Activated CD4-positive, alpha-beta memory T cell treated with anti-CD3 and anti-CD28 coated beads for 36 hours (primary cell): ENCODE measurements at regions not wholly inside any gene's neighbourhood (a gene's known extent, or its start where the extent isn't known, plus 50 kb on each side); places are given as distances from the start of the nearest gene placed in this dataset.
"Not testable (repeated sequence)": the region's sequence is repeated elsewhere in the genome, so short reads cannot be mapped to it uniquely, and the experiment has no call there.

Source experiments
- CTCF ChIA-PET: fragments of 350-600 bp; sonication (Branson Sonifier 250); formaldehyde crosslinking; loops from one replicate; lab custom pipeline; 2021; ENCODE audit warnings: antibody characterized with exemption, inconsistent platforms; lab: Charles Lee
- POLR2A ChIA-PET: fragments of 350-600 bp; sonication (Branson Sonifier 250); formaldehyde crosslinking; loops from one replicate; lab custom pipeline; 2021; ENCODE audit warnings: antibody characterized with exemption; lab: Charles Lee
- DNase-seq: peaks from one replicate; pipeline ENCODE4 v3.0.0-alpha.2; 2020
- H3K27ac Mint-ChIP-seq: one replicate; pipeline ENCODE4 v1.8.0; 2021; ENCODE audit warnings: mixed read lengths
- H3K27me3 Mint-ChIP-seq: one replicate; pipeline ENCODE4 v1.8.0; 2021; ENCODE audit warnings: mixed read lengths
- H3K36me3 Mint-ChIP-seq: one replicate; pipeline ENCODE4 v1.8.0; 2021; ENCODE audit warnings: mixed read lengths
- H3K4me1 Mint-ChIP-seq: one replicate; pipeline ENCODE4 v1.8.0; 2021; ENCODE audit warnings: low read depth, mixed read lengths
- H3K4me3 Mint-ChIP-seq: one replicate; pipeline ENCODE4 v1.8.0; 2021; ENCODE audit warnings: mild to moderate bottlenecking, mixed read lengths
- H3K9me3 Mint-ChIP-seq: one replicate; pipeline ENCODE4 v1.8.0; 2021; ENCODE audit warnings: mixed read lengths
- intact Hi-C: fragments of 100-400 bp; cut with micrococcal nuclease; formaldehyde crosslinking; loops from one replicate; pipeline ENCODE4 v1.15.1; 2023

DNA sequence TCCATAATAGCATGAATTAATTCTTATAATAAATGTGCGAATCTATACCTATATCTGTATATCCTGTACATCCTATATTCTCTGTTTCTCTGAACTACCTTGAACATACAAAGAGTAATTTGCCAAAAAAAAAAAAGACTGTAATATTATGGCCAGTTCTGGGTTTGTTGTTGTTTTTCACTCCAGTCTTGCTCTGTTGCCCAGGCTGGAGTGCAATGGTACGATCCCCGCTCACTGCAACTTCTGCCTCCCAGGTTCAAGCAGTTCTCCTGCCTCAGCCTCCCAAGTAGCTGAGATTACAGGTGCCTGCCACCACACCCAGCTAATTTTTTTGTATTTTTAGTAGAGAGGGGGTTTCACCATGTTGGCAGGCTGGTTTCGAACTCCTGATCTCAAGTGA is 876.9 kb upstream of the POT1 start:
- H3K9me3 Mint-ChIP-seq = peaks cover 15% of the 10 kb centered on the region
- CTCF ChIA-PET, H3K36me3 Mint-ChIP-seq, POLR2A ChIA-PET, H3K27me3 Mint-ChIP-seq, H3K4me3 Mint-ChIP-seq, H3K4me1 Mint-ChIP-seq, H3K27ac Mint-ChIP-seq, DNase-seq, intact Hi-C loops: not testable (repeated sequence)

GRCh38 chr7:125804273-125804672 is 874.6 kb upstream of the POT1 start:
- no peak overlapping the region for H3K27ac Mint-ChIP-seq
- no peaks in the 10 kb centered on the region for H3K27me3 Mint-ChIP-seq
- ChIA-PET CTCF (no interaction called here), POLR2A (no interaction called here)
- H3K4me3 Mint-ChIP-seq = no peak overlapping the region
- DNase-seq = no peak
- H3K4me1 Mint-ChIP-seq = no peaks in the 10 kb centered on the region
- H3K9me3 Mint-ChIP-seq = peaks cover 23% of the 10 kb centered on the region
- intact Hi-C loops = no loop called here
- no peaks in the 10 kb centered on the region for H3K36me3 Mint-ChIP-seq

DNA sequence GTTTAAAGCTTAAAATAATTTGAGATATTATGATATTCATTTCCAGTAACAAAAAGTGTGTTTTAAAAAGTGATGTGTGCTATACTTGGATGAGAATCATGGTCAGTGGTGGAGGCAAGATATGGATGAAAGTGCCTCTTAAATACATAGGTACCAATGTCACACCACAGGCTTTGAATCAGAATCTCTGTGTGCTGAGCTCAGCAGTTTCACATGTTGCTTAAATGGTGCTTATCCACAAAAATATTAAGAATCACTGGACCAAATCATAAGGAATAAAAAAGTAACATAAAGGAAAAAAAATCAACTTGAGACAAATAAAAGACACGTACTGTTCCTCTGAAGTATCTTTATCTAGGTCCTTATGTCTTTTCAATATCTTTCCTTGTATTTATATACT is 850.5 kb upstream of the POT1 start:
- H3K36me3 Mint-ChIP-seq = no peaks in the 10 kb centered on the region
- no peak overlapping the region for H3K27ac Mint-ChIP-seq
- peaks cover 8% of the 10 kb centered on the region for H3K9me3 Mint-ChIP-seq
- intact Hi-C loops = no loop called here
- POLR2A ChIA-PET = no interaction called here
- DNase-seq = no peak
- CTCF ChIA-PET = no interaction called here
- H3K4me3 Mint-ChIP-seq = no peak overlapping the region
- no peaks in the 10 kb centered on the region for H3K4me1 Mint-ChIP-seq
- no peaks in the 10 kb centered on the region for H3K27me3 Mint-ChIP-seq

GRCh38 chr7:125775317-125775716 is 845.7 kb upstream of the POT1 start:
- POLR2A ChIA-PET = no interaction called here

GRCh38 chr7:125773113-125773785 is 843.6 kb upstream of the POT1 start:
- ChIA-PET CTCF (no interaction called here), POLR2A (no interaction called here)
- H3K4me3 Mint-ChIP-seq = no peak overlapping the region
- H3K27me3 Mint-ChIP-seq = no peaks in the 10 kb centered on the region
- peaks cover 4% of the 10 kb centered on the region for H3K9me3 Mint-ChIP-seq
- H3K4me1 Mint-ChIP-seq = no peaks in the 10 kb centered on the region
- intact Hi-C loops = no loop called here
- DNase-seq = no peak
- H3K27ac Mint-ChIP-seq = no peak overlapping the region
- H3K36me3 Mint-ChIP-seq = no peaks in the 10 kb centered on the region

More at GRCh38 chr7:125775317-125775716, 845.7 kb upstream of the POT1 start:
- no peaks in the 10 kb centered on the region for H3K4me1 Mint-ChIP-seq
- H3K27me3 Mint-ChIP-seq = no peaks in the 10 kb centered on the region
- no peaks in the 10 kb centered on the region for H3K36me3 Mint-ChIP-seq
- no peak for DNase-seq
- H3K9me3 Mint-ChIP-seq = peaks cover 5% of the 10 kb centered on the region
- CTCF ChIA-PET = no interaction called here
- intact Hi-C loops = no loop called here
- no peak overlapping the region for H3K27ac Mint-ChIP-seq
- H3K4me3 Mint-ChIP-seq = no peak overlapping the region

GRCh38 chr7:125747966-125748365 is 818.3 kb upstream of the POT1 start:
- H3K4me1 Mint-ChIP-seq = no peaks in the 10 kb centered on the region
- DNase-seq = no peak
- H3K9me3 Mint-ChIP-seq = peaks cover 8% of the 10 kb centered on the region
- ChIA-PET CTCF (no interaction called here), POLR2A (no interaction called here)
- no peak overlapping the region for H3K4me3 Mint-ChIP-seq
- H3K27ac Mint-ChIP-seq = no peak overlapping the region
- no peaks in the 10 kb centered on the region for H3K27me3 Mint-ChIP-seq
- intact Hi-C loops = no loop called here
- no peaks in the 10 kb centered on the region for H3K36me3 Mint-ChIP-seq

- ChIA-PET CTCF (no interaction called here), POLR2A (no interaction called here)
- intact Hi-C loops = no loop called here
- H3K36me3 Mint-ChIP-seq = no peaks in the 10 kb centered on the region
- no peak overlapping the region for H3K27ac Mint-ChIP-seq
- H3K4me1 Mint-ChIP-seq = no peaks in the 10 kb centered on the region
- H3K9me3 Mint-ChIP-seq = peaks cover 8% of the 10 kb centered on the region
- DNase-seq = no peak
- H3K27me3 Mint-ChIP-seq = no peaks in the 10 kb centered on the region
- no peak overlapping the region for H3K4me3 Mint-ChIP-seq
These were observed 816.9 kb upstream of the POT1 start for GRCh38 chr7:125746510-125746909.

GRCh38 chr7:125727215-125727614 is 797.6 kb upstream of the POT1 start:
- no peak for DNase-seq
- CTCF ChIA-PET = no interaction called here
- intact Hi-C loops = no loop called here
- POLR2A ChIA-PET = no interaction called here
- Mint-ChIP-seq H3K4me1 (no peaks in the 10 kb centered on the region), H3K4me3 (no peak overlapping the region), H3K27me3 (no peaks in the 10 kb centered on the region), H3K36me3 (no peaks in the 10 kb centered on the region), H3K27ac (no peak overlapping the region), H3K9me3 (peaks cover 11% of the 10 kb centered on the region)

- POLR2A ChIA-PET = no interaction called here
- Mint-ChIP-seq H3K27ac (no peak overlapping the region), H3K36me3 (no peaks in the 10 kb centered on the region), H3K27me3 (no peaks in the 10 kb centered on the region), H3K9me3 (peaks cover 2% of the 10 kb centered on the region), H3K4me1 (no peaks in the 10 kb centered on the region), H3K4me3 (no peak overlapping the region)
- no peak for DNase-seq
- intact Hi-C loops = no loop called here
- CTCF ChIA-PET = no interaction called here
These were observed 766.0 kb upstream of the POT1 start for GRCh38 chr7:125695626-125696025.

- ChIA-PET CTCF (no interaction called here), POLR2A (no interaction called here)
- Mint-ChIP-seq H3K4me1 (no peaks in the 10 kb centered on the region), H3K4me3 (no peak overlapping the region), H3K27me3 (no peaks in the 10 kb centered on the region), H3K36me3 (no peaks in the 10 kb centered on the region), H3K27ac (no peak overlapping the region), H3K9me3 (peaks cover 4% of the 10 kb centered on the region)
- intact Hi-C loops = no loop called here
- DNase-seq = no peak
These were observed 753.5 kb upstream of the POT1 start for GRCh38 chr7:125683156-125683555.

- intact Hi-C loops = no loop called here
- no peak overlapping the region for H3K27ac Mint-ChIP-seq
- no peaks in the 10 kb centered on the region for H3K4me1 Mint-ChIP-seq
- no peak overlapping the region for H3K4me3 Mint-ChIP-seq
- ChIA-PET CTCF (no interaction called here), POLR2A (no interaction called here)
- DNase-seq = no peak
- peaks cover 4% of the 10 kb centered on the region for H3K9me3 Mint-ChIP-seq
- H3K36me3 Mint-ChIP-seq = no peaks in the 10 kb centered on the region
- H3K27me3 Mint-ChIP-seq = no peaks in the 10 kb centered on the region
These were observed 751.9 kb upstream of the POT1 start for GRCh38 chr7:125681508-125681907.

DNA sequence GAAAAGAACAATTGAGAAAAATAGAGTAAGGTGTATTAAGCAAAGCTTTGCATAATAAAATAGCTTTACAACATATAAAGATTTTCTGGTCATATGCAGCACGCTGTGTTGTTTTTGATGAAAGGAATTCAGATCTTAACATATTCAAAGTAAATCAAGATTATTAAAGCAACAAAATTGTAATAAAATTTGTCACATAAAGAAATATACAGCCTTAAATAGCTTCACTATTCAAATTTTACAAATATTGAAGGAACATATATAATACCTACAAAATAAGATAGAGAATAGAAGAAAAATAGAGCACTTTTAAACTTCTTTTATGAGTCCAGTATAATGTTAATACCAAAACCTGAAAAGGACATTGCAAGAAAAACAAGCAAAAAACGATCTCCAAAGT is 749.1 kb upstream of the POT1 start:
- ChIA-PET POLR2A (no interaction called here), CTCF (no interaction called here)
- no peaks in the 10 kb centered on the region for H3K27me3 Mint-ChIP-seq

GRCh38 chr7:125675640-125676039 is 746.0 kb upstream of the POT1 start:
- no peak overlapping the region for H3K27ac Mint-ChIP-seq
- H3K27me3 Mint-ChIP-seq = no peaks in the 10 kb centered on the region
- no peaks in the 10 kb centered on the region for H3K9me3 Mint-ChIP-seq
- H3K36me3 Mint-ChIP-seq = no peaks in the 10 kb centered on the region
- no peak overlapping the region for H3K4me3 Mint-ChIP-seq
- POLR2A ChIA-PET = no interaction called here
- CTCF ChIA-PET = no interaction called here
- DNase-seq = no peak
- H3K4me1 Mint-ChIP-seq = no peaks in the 10 kb centered on the region
- intact Hi-C loops = no loop called here

More for the DNA sequence above, 749.1 kb upstream of the POT1 start:
- Mint-ChIP-seq H3K36me3 (no peaks in the 10 kb centered on the region), H3K4me3 (no peak overlapping the region), H3K27ac (no peak overlapping the region), H3K9me3 (peaks cover 4% of the 10 kb centered on the region), H3K4me1 (no peaks in the 10 kb centered on the region)
- DNase-seq = no peak
- intact Hi-C loops = no loop called here
